ENCODE measurements at regions not wholly inside any gene's neighbourhood (a gene's known extent, or its start where the extent isn't known, plus 50 kb on each side); places are given as distances from the start of the nearest gene placed in this dataset.

GRCh38 chr1:60234776-60235175 is 161.2 kb upstream of the C1orf87 start:
- no peak overlapping the region for H3K27ac ChIP-seq (ENCODE audit: low read depth, low read length, poor library complexity, severe bottlenecking)
- H3K4me3 ChIP-seq (ENCODE audit: low read depth, low read length, poor library complexity, severe bottlenecking): no peak overlapping the region
- intact Hi-C loops (cut with micrococcal nuclease; ENCODE audit: unreplicated experiment): no loop called here
- H3K36me3 ChIP-seq (ENCODE audit: insufficient read depth, low read length): no peaks in the 10 kb centered on the region
- TF ChIP-seq CTCF (conservative IDR thresholded peaks at IDR 0.05; ENCODE audit: low read length) (no peak), EZH2phosphoT487 (IDR thresholded peaks at IDR 0.05; ENCODE audit: borderline replicate concordance, low read depth, low read length) (no peak)
- no peaks in the 10 kb centered on the region for H3K9me2 ChIP-seq (ENCODE audit: insufficient read depth, low read length)
- ChIA-PET CTCF (ENCODE audit: unreplicated experiment) (no interaction called here), POLR2A (no interaction called here)
- no peaks in the 10 kb centered on the region for H3K79me2 ChIP-seq (ENCODE audit: insufficient read depth, low read depth, low read length)
- no peak for DNase-seq (ENCODE audit: low spot score)
- H3K4me2 ChIP-seq (ENCODE audit: low read length): no peak overlapping the region
- no peaks in the 10 kb centered on the region for H3K9me3 ChIP-seq (ENCODE audit: low read length)
- no peaks in the 10 kb centered on the region for H4K20me1 ChIP-seq (ENCODE audit: insufficient read depth, low read length)
- H2AFZ ChIP-seq (ENCODE audit: low read length): no peak overlapping the region
- no TSS peak for BruUV-seq (replicated peaks)
- H3K4me1 ChIP-seq (ENCODE audit: insufficient read depth, low read length, poor library complexity, severe bottlenecking): no peaks in the 10 kb centered on the region

- POLR2A ChIA-PET: interaction anchor here (0.6 to 0.7 kb wide), 3 partner anchors 14 to 899 kb away, joined by 3 read pairs; no protein-coding TSS in a partner anchor
- intact Hi-C loops (cut with micrococcal nuclease; ENCODE audit: unreplicated experiment): no loop called here
Observed at GRCh38 chr1:60229821-60230220, 156.3 kb upstream of the C1orf87 start.

More at GRCh38 chr1:60229821-60230220, 156.3 kb upstream of the C1orf87 start:
- H3K4me3 ChIP-seq (ENCODE audit: low read depth, low read length, poor library complexity, severe bottlenecking): no peak overlapping the region
- H3K4me2 ChIP-seq (ENCODE audit: low read length): no peak overlapping the region
- H4K20me1 ChIP-seq (ENCODE audit: insufficient read depth, low read length): no peaks in the 10 kb centered on the region
- no peak overlapping the region for H2AFZ ChIP-seq (ENCODE audit: low read length)
- no peaks in the 10 kb centered on the region for H3K9me3 ChIP-seq (ENCODE audit: low read length)
- no peaks in the 10 kb centered on the region for H3K36me3 ChIP-seq (ENCODE audit: insufficient read depth, low read length)
- no peak for DNase-seq (ENCODE audit: low spot score)
- CTCF ChIA-PET (ENCODE audit: unreplicated experiment): no interaction called here
- no peak overlapping the region for H3K27ac ChIP-seq (ENCODE audit: low read depth, low read length, poor library complexity, severe bottlenecking)
- H3K4me1 ChIP-seq (ENCODE audit: insufficient read depth, low read length, poor library complexity, severe bottlenecking): no peaks in the 10 kb centered on the region
- no peaks in the 10 kb centered on the region for H3K79me2 ChIP-seq (ENCODE audit: insufficient read depth, low read depth, low read length)
- no peaks in the 10 kb centered on the region for H3K9me2 ChIP-seq (ENCODE audit: insufficient read depth, low read length)
- no peak for TF ChIP-seq EZH2phosphoT487 (IDR thresholded peaks at IDR 0.05; ENCODE audit: borderline replicate concordance, low read depth, low read length)
- no peak for TF ChIP-seq CTCF (conservative IDR thresholded peaks at IDR 0.05; ENCODE audit: low read length)
- no TSS peak for BruUV-seq (replicated peaks)

Data from OCI-LY7 (cell line).